ENCODE measurements at regions not wholly inside any gene's neighbourhood (a gene's known extent, or its start where the extent isn't known, plus 50 kb on each side); places are given as distances from the start of the nearest gene placed in this dataset.
"Not testable (repeated sequence)": the region's sequence is repeated elsewhere in the genome, so short reads cannot be mapped to it uniquely, and the experiment has no call there.

- H3K27ac Mint-ChIP-seq; H3K36me3 Mint-ChIP-seq; H3K9me3 Mint-ChIP-seq; H3K9me3 ChIP-seq (ENCODE audit: low read length); POLR2A ChIA-PET; H3K36me3 ChIP-seq (ENCODE audit: insufficient read depth, low read length); H3K4me1 ChIP-seq (ENCODE audit: insufficient read depth, low read length); H3K4me1 Mint-ChIP-seq; H3K4me3 ChIP-seq (ENCODE audit: low read length); H3K27ac ChIP-seq (ENCODE audit: low read depth, low read length); CTCF ChIA-PET; H3K27me3 ChIP-seq (ENCODE audit: insufficient read depth, low read length, poor library complexity, severe bottlenecking); DNase-seq; H3K4me3 Mint-ChIP-seq: not testable (repeated sequence)
- peaks cover 7 to 15% of the 10 kb centered on the region in 2 donors for H3K27me3 Mint-ChIP-seq
Measured at GRCh38 chr11:71698110-71698509, 115.4 kb upstream of the KRTAP5-11 start.

GRCh38 chr11:71698961-71699360 lies 116.3 kb upstream of the KRTAP5-11 start:
- H3K27ac ChIP-seq (ENCODE audit: low read depth, low read length); H3K27ac Mint-ChIP-seq; H3K9me3 Mint-ChIP-seq; H3K9me3 ChIP-seq (ENCODE audit: low read length); H3K4me3 Mint-ChIP-seq; POLR2A ChIA-PET; H3K27me3 ChIP-seq (ENCODE audit: insufficient read depth, low read length, poor library complexity, severe bottlenecking); CTCF ChIA-PET; H3K4me1 Mint-ChIP-seq; H3K4me1 ChIP-seq (ENCODE audit: insufficient read depth, low read length); H3K36me3 Mint-ChIP-seq; H3K36me3 ChIP-seq (ENCODE audit: insufficient read depth, low read length); H3K4me3 ChIP-seq (ENCODE audit: low read length); DNase-seq: not testable (repeated sequence)
- H3K27me3 Mint-ChIP-seq, result peaks cover 7 to 15% of the 10 kb centered on the region in 2 donors

GRCh38 chr11:71701435-71702291 lies 119.0 kb upstream of the KRTAP5-11 start:
- H3K9me3 ChIP-seq (ENCODE audit: low read length); H3K36me3 Mint-ChIP-seq; H3K4me1 Mint-ChIP-seq; H3K9me3 Mint-ChIP-seq; H3K27ac Mint-ChIP-seq; H3K4me1 ChIP-seq (ENCODE audit: insufficient read depth, low read length); CTCF ChIA-PET; H3K27me3 ChIP-seq (ENCODE audit: insufficient read depth, low read length, poor library complexity, severe bottlenecking); H3K27ac ChIP-seq (ENCODE audit: low read depth, low read length); DNase-seq; H3K4me3 ChIP-seq (ENCODE audit: low read length); POLR2A ChIA-PET; H3K36me3 ChIP-seq (ENCODE audit: insufficient read depth, low read length); H3K4me3 Mint-ChIP-seq: not testable (repeated sequence)
- peaks cover 6 to 10% of the 10 kb centered on the region in 2 donors for H3K27me3 Mint-ChIP-seq

- H3K27me3 Mint-ChIP-seq; H3K4me1 Mint-ChIP-seq; H3K27ac ChIP-seq (ENCODE audit: low read depth, low read length); H3K27me3 ChIP-seq (ENCODE audit: insufficient read depth, low read length, poor library complexity, severe bottlenecking); H3K4me3 ChIP-seq (ENCODE audit: low read length); H3K9me3 Mint-ChIP-seq; CTCF ChIA-PET; H3K4me1 ChIP-seq (ENCODE audit: insufficient read depth, low read length); DNase-seq; H3K9me3 ChIP-seq (ENCODE audit: low read length); H3K4me3 Mint-ChIP-seq; H3K27ac Mint-ChIP-seq; H3K36me3 Mint-ChIP-seq; H3K36me3 ChIP-seq (ENCODE audit: insufficient read depth, low read length); POLR2A ChIA-PET: not testable (repeated sequence)
Measured at GRCh38 chr11:71705086-71705737, 122.5 kb upstream of the KRTAP5-11 start.

GRCh38 chr11:71705738-71706432 lies 123.2 kb upstream of the KRTAP5-11 start:
- H3K4me1 Mint-ChIP-seq; POLR2A ChIA-PET; H3K27me3 Mint-ChIP-seq; H3K36me3 Mint-ChIP-seq; H3K9me3 Mint-ChIP-seq; H3K4me3 Mint-ChIP-seq; H3K27me3 ChIP-seq (ENCODE audit: insufficient read depth, low read length, poor library complexity, severe bottlenecking); H3K27ac Mint-ChIP-seq; H3K4me3 ChIP-seq (ENCODE audit: low read length); H3K9me3 ChIP-seq (ENCODE audit: low read length); DNase-seq; H3K4me1 ChIP-seq (ENCODE audit: insufficient read depth, low read length); CTCF ChIA-PET; H3K36me3 ChIP-seq (ENCODE audit: insufficient read depth, low read length): not testable (repeated sequence)
- peak overlapping the region; percentile 24 for H3K27ac ChIP-seq (ENCODE audit: low read depth, low read length)

- POLR2A ChIA-PET, H3K4me1 Mint-ChIP-seq, CTCF ChIA-PET: not testable (repeated sequence)
Measured at GRCh38 chr11:71707083-71707482, 124.4 kb upstream of the KRTAP5-11 start.

GRCh38 chr11:71709541-71709940 lies 123.5 kb upstream of the DEFB108B start:
- H3K27ac ChIP-seq (ENCODE audit: low read depth, low read length), result peak overlapping the region; percentile 59
- H3K27me3 ChIP-seq (ENCODE audit: insufficient read depth, low read length, poor library complexity, severe bottlenecking); H3K4me3 ChIP-seq (ENCODE audit: low read length); H3K4me1 ChIP-seq (ENCODE audit: insufficient read depth, low read length); H3K36me3 ChIP-seq (ENCODE audit: insufficient read depth, low read length); POLR2A ChIA-PET; H3K9me3 ChIP-seq (ENCODE audit: low read length); H3K27ac Mint-ChIP-seq; CTCF ChIA-PET; DNase-seq; H3K4me1 Mint-ChIP-seq; H3K36me3 Mint-ChIP-seq; H3K9me3 Mint-ChIP-seq; H3K4me3 Mint-ChIP-seq; H3K27me3 Mint-ChIP-seq: not testable (repeated sequence)

More at GRCh38 chr11:71707083-71707482, 124.4 kb upstream of the KRTAP5-11 start:
- not testable (repeated sequence) for H3K4me3 Mint-ChIP-seq; H3K9me3 Mint-ChIP-seq; H3K4me1 ChIP-seq (ENCODE audit: insufficient read depth, low read length); H3K9me3 ChIP-seq (ENCODE audit: low read length); H3K36me3 Mint-ChIP-seq; H3K27me3 ChIP-seq (ENCODE audit: insufficient read depth, low read length, poor library complexity, severe bottlenecking); DNase-seq; H3K4me3 ChIP-seq (ENCODE audit: low read length); H3K27ac ChIP-seq (ENCODE audit: low read depth, low read length); H3K27me3 Mint-ChIP-seq; H3K36me3 ChIP-seq (ENCODE audit: insufficient read depth, low read length)
- H3K27ac Mint-ChIP-seq, result peak overlapping the region in 1 of 8 donors; percentile 59

- DNase-seq, result peak in 4 of 5 donors; percentile 27 to 66 (median 36)
- H3K4me3 ChIP-seq (ENCODE audit: low read length), result not testable (repeated sequence)
Measured at GRCh38 chr11:71710171-71710671, 122.8 kb upstream of the DEFB108B start.

More at GRCh38 chr11:71710171-71710671, 122.8 kb upstream of the DEFB108B start:
- H3K4me1 ChIP-seq (ENCODE audit: insufficient read depth, low read length); H3K9me3 Mint-ChIP-seq; H3K36me3 Mint-ChIP-seq; CTCF ChIA-PET; H3K27me3 Mint-ChIP-seq; H3K27me3 ChIP-seq (ENCODE audit: insufficient read depth, low read length, poor library complexity, severe bottlenecking); H3K36me3 ChIP-seq (ENCODE audit: insufficient read depth, low read length); H3K4me3 Mint-ChIP-seq; H3K4me1 Mint-ChIP-seq; H3K9me3 ChIP-seq (ENCODE audit: low read length); H3K27ac Mint-ChIP-seq; POLR2A ChIA-PET: not testable (repeated sequence)
- peak overlapping the region; percentile 59 for H3K27ac ChIP-seq (ENCODE audit: low read depth, low read length)
